ENCODE measurements at regions not wholly inside any gene's neighbourhood (a gene's known extent, or its start where the extent isn't known, plus 50 kb on each side); places are given as distances from the start of the nearest gene placed in this dataset.
"Not testable (repeated sequence)": the region's sequence is repeated elsewhere in the genome, so short reads cannot be mapped to it uniquely, and the experiment has no call there.

- no peak for DNase-seq
Observed at GRCh38 chr21:20023193-20023592, 975.0 kb upstream of the NCAM2 start.

- DNase-seq = no peak
Observed at GRCh38 chr21:20024741-20025140, 973.5 kb upstream of the NCAM2 start.

- no peak for DNase-seq
Observed at GRCh38 chr21:20026543-20026942, 971.7 kb upstream of the NCAM2 start.

- DNase-seq = no peak
Observed at GRCh38 chr21:20030390-20030789, 967.8 kb upstream of the NCAM2 start.

- DNase-seq = no peak
Observed at GRCh38 chr21:20031807-20032206, 966.4 kb upstream of the NCAM2 start.

GRCh38 chr21:20040768-20041167 lies 957.4 kb upstream of the NCAM2 start:
- DNase-seq = no peak

- DNase-seq = no peak
Observed at GRCh38 chr21:20045197-20045596, 953.0 kb upstream of the NCAM2 start.

GRCh38 chr21:20048130-20048837 lies 949.9 kb upstream of the NCAM2 start:
- DNase-seq = not testable (repeated sequence)

GRCh38 chr21:20083336-20083735 lies 914.9 kb upstream of the NCAM2 start:
- DNase-seq = no peak

- no peak for DNase-seq
Observed at GRCh38 chr21:20083925-20084324, 914.3 kb upstream of the NCAM2 start.

- DNase-seq = no peak
Observed at GRCh38 chr21:20086508-20086907, 911.7 kb upstream of the NCAM2 start.

GRCh38 chr21:20106368-20106767 lies 891.8 kb upstream of the NCAM2 start:
- DNase-seq = no peak

GRCh38 chr21:20108016-20108415 lies 890.2 kb upstream of the NCAM2 start:
- no peak for DNase-seq

GRCh38 chr21:20108976-20109540 lies 889.2 kb upstream of the NCAM2 start:
- DNase-seq = no peak

- no peak for DNase-seq
Observed at GRCh38 chr21:20110368-20110767, 887.8 kb upstream of the NCAM2 start.

- DNase-seq = no peak
Observed at GRCh38 chr21:20151741-20152140, 846.5 kb upstream of the NCAM2 start.

- DNase-seq = no peak
Observed at GRCh38 chr21:20163167-20163566, 835.0 kb upstream of the NCAM2 start.

- no peak for DNase-seq
Observed at GRCh38 chr21:20167059-20167458, 831.1 kb upstream of the NCAM2 start.

- no peak for DNase-seq
Observed at GRCh38 chr21:20169812-20170576, 828.2 kb upstream of the NCAM2 start.

- DNase-seq = no peak
Observed at GRCh38 chr21:20186186-20186585, 812.0 kb upstream of the NCAM2 start.

- DNase-seq = no peak
Observed at GRCh38 chr21:20187028-20187427, 811.2 kb upstream of the NCAM2 start.

- DNase-seq = not testable (repeated sequence)
Observed at GRCh38 chr21:20201323-20201722, 796.9 kb upstream of the NCAM2 start.

- DNase-seq = no peak
Observed at GRCh38 chr21:20207335-20207734, 790.9 kb upstream of the NCAM2 start.

GRCh38 chr21:20215959-20216358 lies 782.2 kb upstream of the NCAM2 start:
- no peak for DNase-seq

All from NCI-H1436 treated with DMSO at 0.1 percent for 48 hours (cell line).